Central memory CD4-positive, alpha-beta T cell (primary cell): ENCODE measurements at regions not wholly inside any gene's neighbourhood (a gene's known extent, or its start where the extent isn't known, plus 50 kb on each side); places are given as distances from the start of the nearest gene placed in this dataset.

Experiments
- DNase-seq: peaks from one replicate; pipeline ENCODE4 v3.0.0; 2022

DNA sequence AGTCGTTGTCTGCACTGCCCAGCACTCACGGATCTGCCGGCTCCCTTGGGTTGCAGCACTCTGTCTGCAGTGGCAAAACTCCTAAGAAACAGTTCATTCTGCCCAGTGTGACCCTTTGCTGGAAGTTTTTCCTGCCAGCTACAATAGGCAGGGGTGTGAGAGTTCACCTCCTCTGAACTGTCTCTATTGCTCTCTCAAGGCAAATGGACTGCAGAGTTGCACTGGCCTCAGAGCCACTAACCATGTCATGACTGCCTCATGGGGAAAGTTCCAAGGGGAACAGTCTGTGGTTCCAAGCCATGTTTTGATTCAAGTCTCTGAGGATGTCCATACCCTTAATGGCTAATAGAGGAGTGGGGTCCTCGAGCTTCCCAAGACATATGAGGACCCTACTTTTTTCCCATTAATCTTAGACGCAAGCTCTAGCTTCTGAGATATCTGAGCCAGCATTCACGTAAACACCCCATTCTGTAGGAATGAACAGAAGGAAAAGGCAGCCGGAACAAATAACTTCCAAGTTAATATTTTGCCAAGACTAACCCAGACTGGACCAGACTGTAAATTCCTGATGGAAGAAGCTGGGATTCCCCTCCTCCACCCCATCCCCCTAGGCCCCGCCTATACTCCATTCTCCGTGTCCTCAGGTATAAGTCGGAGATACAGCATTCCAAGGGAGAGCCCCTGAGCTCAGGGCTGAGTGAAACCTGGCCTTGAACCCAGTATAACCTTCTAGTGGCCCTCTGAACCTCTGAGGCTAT is 93.8 kb upstream of the AKT3 start:
- no peak for DNase-seq

DNA sequence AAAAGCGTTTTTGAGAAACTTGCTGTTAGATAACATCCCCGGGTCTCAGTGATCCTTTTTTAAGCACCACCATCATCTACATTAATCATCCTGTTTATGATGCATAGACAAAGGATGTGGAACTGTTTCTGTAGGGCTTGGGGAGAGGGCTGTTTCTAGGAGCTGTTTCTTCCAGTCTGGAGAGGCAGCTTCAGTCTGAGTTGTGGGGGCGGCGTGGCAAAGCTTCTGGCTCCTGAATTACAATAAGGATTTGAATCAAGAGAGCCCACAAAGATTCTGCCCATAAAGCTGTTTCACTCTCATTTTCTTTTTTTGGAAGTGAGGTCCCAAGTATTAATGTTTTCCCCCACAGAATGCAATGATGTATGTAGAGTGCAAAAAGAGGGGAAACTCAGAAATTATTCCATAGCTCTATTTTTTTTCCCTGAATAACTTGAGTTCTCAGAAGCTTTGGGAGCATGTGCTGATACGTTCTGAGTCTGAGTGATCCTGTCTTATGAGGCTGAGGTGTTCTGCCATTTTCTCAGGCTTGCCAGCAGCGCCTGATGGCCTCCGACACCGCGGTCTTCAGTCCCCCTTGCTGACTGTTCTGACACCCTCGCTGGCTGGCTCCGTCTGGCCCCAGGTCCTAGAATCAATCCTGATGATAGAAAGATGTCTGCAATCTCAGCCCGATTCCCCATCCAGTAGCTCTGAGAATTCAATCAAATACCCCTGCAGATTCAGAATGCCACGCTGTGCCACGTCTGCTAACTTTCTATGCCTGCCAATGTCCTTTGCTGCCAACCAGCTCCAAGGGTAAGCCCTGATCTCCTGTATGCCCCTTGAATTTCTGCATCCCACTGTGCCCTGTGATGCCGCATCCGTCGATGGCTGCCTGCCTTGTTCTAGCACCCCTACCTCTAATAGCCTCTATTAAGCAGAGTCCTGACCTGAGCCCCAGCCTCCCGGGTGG is 92.4 kb upstream of the AKT3 start:
- no peak for DNase-seq

GRCh38 chr1:243940451-243940850 is 90.4 kb upstream of the AKT3 start:
- DNase-seq = no peak

DNA sequence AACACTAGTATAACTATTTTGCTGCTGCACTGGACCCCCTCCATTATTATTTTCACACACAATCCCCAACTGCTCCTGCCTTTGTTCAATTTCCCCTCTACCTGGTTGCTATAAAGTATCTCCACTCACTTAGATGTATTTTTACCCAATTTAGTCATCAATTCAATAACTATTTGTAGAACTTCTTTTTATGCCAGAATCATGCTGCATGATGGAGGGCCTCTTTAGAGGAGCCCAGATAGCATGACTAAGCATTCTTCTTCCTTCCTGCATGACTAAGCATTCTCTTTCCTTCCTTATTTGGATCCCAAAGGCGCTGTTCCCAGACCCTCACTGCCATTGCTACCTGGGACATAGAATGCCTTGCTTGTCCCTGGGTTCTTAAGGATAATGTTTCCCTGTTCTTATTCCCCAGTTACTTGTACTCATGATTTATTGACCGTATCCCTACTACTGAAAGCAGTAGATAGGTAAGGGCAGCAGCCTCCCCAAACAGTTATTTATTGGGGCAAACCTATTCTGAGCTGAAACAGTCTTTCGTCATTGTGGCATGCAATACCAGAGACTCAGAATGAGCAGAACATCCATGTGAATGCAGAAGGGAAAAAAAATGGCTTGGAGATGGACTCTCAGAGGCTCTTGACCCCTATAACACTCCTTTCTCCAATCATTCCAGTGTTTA is 89.3 kb upstream of the AKT3 start:
- DNase-seq = no peak

DNA sequence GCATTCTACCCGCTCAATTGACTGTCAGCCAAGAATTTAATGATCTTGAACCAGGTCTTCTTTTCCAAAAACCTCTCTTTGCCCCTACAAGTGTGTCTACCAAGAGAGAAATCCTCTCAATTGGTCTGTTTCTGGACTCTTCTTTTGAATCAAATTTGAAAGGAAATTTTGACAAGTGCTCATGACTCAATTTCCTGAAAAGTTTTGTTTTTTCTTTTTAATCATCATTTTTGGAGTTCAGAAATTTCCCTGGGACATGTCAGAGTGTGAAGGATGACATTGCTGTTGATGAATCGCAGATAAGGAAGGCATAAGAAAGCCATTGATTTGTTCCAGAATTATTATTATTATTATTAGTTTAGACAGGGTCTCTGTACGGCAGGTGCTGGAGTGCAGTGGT is 88.2 kb upstream of the AKT3 start:
- no peak for DNase-seq

DNA sequence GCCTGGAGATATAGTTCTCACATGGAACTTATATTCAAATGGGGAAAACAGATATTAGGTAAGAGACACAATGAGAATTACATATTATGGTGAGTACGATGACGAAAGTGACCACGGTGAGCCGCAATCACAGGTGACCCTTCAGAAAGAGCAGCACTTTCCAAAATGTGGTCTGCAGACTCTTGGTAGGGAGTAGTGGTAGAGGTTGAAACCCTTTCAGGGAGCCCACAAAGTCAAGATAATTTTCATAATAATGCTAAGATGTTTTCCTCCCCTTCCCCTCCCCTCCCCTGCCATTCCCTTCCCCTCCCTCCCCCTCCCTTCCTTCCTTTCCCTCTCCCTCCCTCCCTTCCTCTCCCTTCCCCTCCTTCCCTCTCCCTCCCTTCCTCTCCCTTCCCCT is 83.5 kb upstream of the AKT3 start:
- DNase-seq = no peak

DNA sequence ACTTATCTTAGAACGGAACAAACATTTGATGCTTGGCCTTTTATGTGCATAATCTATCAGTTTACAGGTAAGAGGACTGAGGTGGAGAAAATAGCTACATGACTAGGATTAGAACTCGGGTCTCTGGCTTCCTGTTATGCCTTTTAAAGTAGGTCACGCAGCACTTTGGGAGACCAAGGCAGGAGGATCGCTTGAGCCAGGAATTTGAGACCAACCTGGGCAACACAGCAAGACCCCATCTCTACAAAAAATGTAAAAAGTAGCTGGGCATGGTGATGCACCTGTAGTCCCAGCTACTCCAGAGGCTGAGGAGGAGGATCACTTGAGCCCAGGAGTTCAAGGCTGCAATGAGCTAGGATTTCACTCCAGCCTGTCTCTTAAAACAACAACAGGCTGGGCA is 81.9 kb upstream of the AKT3 start:
- no peak for DNase-seq

DNA sequence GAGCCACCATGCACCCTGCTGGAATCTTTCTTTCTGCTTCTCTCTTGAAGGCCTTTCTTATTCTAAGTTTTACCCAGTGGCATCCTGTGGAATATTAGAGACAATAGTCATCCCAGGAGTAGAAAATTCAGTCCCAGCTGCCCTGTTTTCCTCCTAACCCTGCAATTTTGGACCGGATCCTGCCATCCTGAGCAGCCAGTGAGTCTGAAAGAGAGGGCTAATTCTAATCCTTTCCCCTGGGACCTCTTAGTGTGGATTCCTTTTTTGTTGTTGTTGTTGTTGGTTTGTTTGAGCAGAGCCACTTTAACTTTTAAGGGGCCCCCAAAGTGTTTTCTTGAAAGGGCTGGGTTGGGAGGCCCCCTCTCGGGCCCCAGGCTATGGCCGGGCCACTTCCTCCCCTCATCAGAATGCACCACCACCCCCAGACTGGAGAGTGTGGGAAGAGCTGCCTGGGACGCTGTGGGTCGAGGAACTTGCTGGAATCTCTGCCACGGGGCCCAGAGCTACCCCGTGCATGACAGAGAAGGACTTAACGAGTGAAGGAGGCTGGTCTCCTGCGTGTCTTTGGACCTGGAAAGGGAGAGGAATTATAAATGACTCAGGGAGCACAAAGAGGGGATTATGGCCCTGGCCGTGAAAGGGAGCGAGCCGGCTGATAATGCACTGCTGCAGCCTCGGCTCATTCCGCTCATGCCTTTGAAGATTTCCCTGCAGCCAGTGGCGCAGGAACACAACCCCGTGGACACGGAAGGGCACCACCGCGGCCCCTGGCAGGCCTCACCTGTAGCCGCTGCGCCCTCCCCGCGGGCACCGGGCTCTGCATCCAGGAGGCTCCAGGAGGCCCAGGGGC is 81.0 kb upstream of the AKT3 start:
- DNase-seq = no peak

- DNase-seq = no peak
Observed at GRCh38 chr1:243927381-243927780, 77.3 kb upstream of the AKT3 start.

DNA sequence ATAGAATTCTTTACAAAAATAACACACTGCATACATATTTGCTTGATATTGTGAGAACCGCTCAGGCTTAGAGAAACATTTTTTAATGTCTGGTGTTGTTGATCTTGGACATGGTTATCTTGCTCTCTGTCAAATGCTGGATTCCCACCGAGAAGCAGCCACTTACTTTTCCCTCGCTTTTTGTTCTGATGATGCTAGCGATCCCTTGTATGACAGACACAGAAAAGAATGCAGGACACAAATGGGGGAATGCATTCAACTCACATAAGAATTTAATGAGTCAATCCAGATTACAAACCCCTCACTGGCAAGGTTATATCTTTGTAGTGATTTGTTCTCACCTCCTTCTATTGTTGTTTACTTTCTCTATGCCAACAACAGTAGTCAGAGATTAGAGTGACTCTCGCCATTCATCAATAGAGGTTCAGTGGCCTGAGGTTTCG is 76.8 kb upstream of the AKT3 start:
- DNase-seq = no peak

GRCh38 chr1:243926299-243926698 is 76.3 kb upstream of the AKT3 start:
- DNase-seq = no peak

GRCh38 chr1:243924588-243925349 is 74.7 kb upstream of the AKT3 start:
- DNase-seq = no peak

GRCh38 chr1:243924188-243924587 is 74.1 kb upstream of the AKT3 start:
- DNase-seq = no peak

GRCh38 chr1:243923292-243924171 is 73.5 kb upstream of the AKT3 start:
- no peak for DNase-seq

DNA sequence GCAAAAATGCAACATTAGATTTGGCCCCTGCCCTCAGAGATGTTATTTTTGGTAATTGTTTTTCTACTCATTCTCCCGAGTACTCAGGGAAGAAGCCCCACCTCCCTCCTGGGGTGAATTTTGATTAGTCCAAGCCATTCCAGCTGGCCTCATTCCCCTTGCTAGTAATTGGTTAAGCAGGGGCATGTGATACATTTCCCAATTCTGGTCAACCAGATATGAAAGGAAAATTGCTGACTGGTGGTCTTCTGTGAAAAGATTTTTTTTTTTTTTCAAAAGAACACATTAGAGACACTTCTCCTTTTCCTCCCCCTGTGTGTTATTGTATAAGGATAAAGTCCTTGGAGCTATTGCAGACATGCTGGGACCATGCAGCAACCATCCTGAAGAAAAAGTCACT is 71.1 kb upstream of the AKT3 start:
- no peak for DNase-seq

- DNase-seq = no peak
Observed at GRCh38 chr1:243917863-243918565, 68.0 kb upstream of the AKT3 start.

- DNase-seq = no peak
Observed at GRCh38 chr1:243917177-243917862, 67.3 kb upstream of the AKT3 start.

DNA sequence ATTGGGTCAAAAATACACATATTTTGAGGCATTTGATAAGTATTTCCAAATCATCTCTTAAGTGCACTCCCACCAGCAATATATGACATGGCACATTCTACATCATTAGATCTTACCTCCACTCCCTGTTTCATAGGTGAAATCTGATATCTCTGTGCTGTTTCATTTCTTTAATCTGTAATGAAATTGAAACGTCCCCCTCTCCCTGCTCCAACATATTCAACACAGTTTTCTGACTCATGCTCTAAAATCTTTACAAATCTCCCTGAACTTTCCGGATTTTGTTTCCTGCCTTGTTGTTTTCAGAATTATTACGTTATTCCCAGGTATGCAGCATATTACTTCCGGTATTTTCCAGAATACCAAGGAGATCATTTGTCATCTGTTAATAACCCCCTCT is 66.1 kb upstream of the AKT3 start:
- no peak for DNase-seq

DNA sequence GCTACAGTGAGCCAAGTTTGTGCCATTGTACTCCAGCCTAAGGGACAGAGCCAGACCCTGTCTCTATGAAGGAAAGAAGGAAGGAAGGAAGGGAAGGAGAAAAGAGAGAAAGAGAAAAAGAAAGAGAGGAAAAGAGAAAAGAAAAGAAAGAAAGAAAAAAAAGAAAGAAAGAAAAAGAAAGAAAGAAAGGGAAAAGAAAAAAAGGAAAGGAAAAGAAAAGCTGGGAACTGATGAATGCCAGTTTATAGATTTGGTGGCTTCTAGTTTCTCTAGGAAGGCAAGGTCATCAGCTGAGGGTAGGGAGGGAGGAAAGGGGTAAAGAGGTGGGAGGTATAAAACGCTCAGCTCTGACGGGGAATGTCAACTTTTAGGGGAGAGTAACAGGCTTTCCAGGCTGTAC is 62.3 kb upstream of the AKT3 start:
- DNase-seq = no peak
